ENCODE measurements at regions not wholly inside any gene's neighbourhood (a gene's known extent, or its start where the extent isn't known, plus 50 kb on each side); places are given as distances from the start of the nearest gene placed in this dataset.

GRCh38 chr3:110618512-110619226, 452.9 kb upstream of the NECTIN3 start:
- TF ChIP-seq RAD21 (conservative IDR thresholded peaks at IDR 0.05) (no peak), EP300 (conservative IDR thresholded peaks at IDR 0.05; ENCODE audit: poor library complexity, severe bottlenecking) (no peak), POLR2AphosphoS5 (IDR thresholded peaks at IDR 0.05) (no peak)
- TF ChIP-seq, protein P1, sequence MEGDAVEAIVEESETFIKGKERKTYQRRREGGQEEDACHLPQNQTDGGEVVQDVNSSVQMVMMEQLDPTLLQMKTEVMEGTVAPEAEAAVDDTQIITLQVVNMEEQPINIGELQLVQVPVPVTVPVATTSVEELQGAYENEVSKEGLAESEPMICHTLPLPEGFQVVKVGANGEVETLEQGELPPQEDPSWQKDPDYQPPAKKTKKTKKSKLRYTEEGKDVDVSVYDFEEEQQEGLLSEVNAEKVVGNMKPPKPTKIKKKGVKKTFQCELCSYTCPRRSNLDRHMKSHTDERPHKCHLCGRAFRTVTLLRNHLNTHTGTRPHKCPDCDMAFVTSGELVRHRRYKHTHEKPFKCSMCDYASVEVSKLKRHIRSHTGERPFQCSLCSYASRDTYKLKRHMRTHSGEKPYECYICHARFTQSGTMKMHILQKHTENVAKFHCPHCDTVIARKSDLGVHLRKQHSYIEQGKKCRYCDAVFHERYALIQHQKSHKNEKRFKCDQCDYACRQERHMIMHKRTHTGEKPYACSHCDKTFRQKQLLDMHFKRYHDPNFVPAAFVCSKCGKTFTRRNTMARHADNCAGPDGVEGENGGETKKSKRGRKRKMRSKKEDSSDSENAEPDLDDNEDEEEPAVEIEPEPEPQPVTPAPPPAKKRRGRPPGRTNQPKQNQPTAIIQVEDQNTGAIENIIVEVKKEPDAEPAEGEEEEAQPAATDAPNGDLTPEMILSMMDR (IDR thresholded peaks at IDR 0.05; ENCODE audit: poor library complexity, severe bottlenecking), result no peak
